Activated CD4-positive, alpha-beta T cell treated with anti-CD3 and anti-CD28 coated beads, Interleukin-2, Interleukin-6, amounts not matched to agents 100 ng/mL and 50 ng/mL, durations not matched to agents 16 hours and 8 hours (primary cell): ENCODE measurements at regions not wholly inside any gene's neighbourhood (a gene's known extent, or its start where the extent isn't known, plus 50 kb on each side); places are given as distances from the start of the nearest gene placed in this dataset.

ENCODE experiments used
- DNase-seq: peaks from one replicate; pipeline ENCODE4 v3.0.0-alpha.2; 2020

- no peak for DNase-seq
Observed at GRCh38 chr18:75556841-75557240, 129.3 kb upstream of the SMIM21 start.

GRCh38 chr18:75554644-75555185 is 127.2 kb upstream of the SMIM21 start:
- DNase-seq, result no peak

- no peak for DNase-seq
Observed at GRCh38 chr18:75554176-75554575, 126.7 kb upstream of the SMIM21 start.

- no peak for DNase-seq
Observed at GRCh38 chr18:75553021-75553420, 125.5 kb upstream of the SMIM21 start.

GRCh38 chr18:75551071-75551470 is 123.6 kb upstream of the SMIM21 start:
- no peak for DNase-seq

- peak; percentile 13 for DNase-seq
Observed at GRCh38 chr18:75548353-75548905, 120.9 kb upstream of the SMIM21 start.

- no peak for DNase-seq
Observed at GRCh38 chr18:75546964-75547363, 119.5 kb upstream of the SMIM21 start.

- no peak for DNase-seq
Observed at GRCh38 chr18:75545189-75545588, 117.7 kb upstream of the SMIM21 start.

GRCh38 chr18:75544496-75544895 is 117.0 kb upstream of the SMIM21 start:
- no peak for DNase-seq

- no peak for DNase-seq
Observed at GRCh38 chr18:75544051-75544481, 116.6 kb upstream of the SMIM21 start.

GRCh38 chr18:75538727-75539126 is 111.2 kb upstream of the SMIM21 start:
- DNase-seq, result no peak

GRCh38 chr18:75533950-75534349 is 106.4 kb upstream of the SMIM21 start:
- no peak for DNase-seq

- DNase-seq, result no peak
Observed at GRCh38 chr18:75533209-75533608, 105.7 kb upstream of the SMIM21 start.

GRCh38 chr18:75531851-75532459 is 104.5 kb upstream of the SMIM21 start:
- DNase-seq, result no peak

GRCh38 chr18:75531212-75531850 is 103.8 kb upstream of the SMIM21 start:
- DNase-seq, result no peak

GRCh38 chr18:75530566-75531211 is 103.2 kb upstream of the SMIM21 start:
- DNase-seq, result no peak

GRCh38 chr18:75530118-75530517 is 102.6 kb upstream of the SMIM21 start:
- DNase-seq, result no peak

GRCh38 chr18:75529394-75529793 is 101.9 kb upstream of the SMIM21 start:
- DNase-seq, result no peak

GRCh38 chr18:75527848-75528685 is 100.6 kb upstream of the SMIM21 start:
- DNase-seq, result no peak

GRCh38 chr18:75526038-75526437 is 98.5 kb upstream of the SMIM21 start:
- DNase-seq, result no peak

- no peak for DNase-seq
Observed at GRCh38 chr18:75525331-75525730, 97.8 kb upstream of the SMIM21 start.

- DNase-seq, result no peak
Observed at GRCh38 chr18:75524841-75525240, 97.3 kb upstream of the SMIM21 start.

GRCh38 chr18:75524181-75524580 is 96.7 kb upstream of the SMIM21 start:
- DNase-seq, result no peak
